GM21367 (cell line): ENCODE measurements at regions not wholly inside any gene's neighbourhood (a gene's known extent, or its start where the extent isn't known, plus 50 kb on each side); places are given as distances from the start of the nearest gene placed in this dataset.

Experiments
- ATAC-seq: cut with Tn5 transposase; IDR thresholded peaks from one replicate; pipeline ENCODE4 v1.9.1; 2021; ENCODE audit not compliant: unreplicated experiment

- ATAC-seq: no peak
Observed at GRCh38 chr13:30108216-30108912, 199.0 kb downstream of the KATNAL1 start.

GRCh38 chr13:30107521-30108136 is 199.7 kb downstream of the KATNAL1 start:
- ATAC-seq: no peak

GRCh38 chr13:30107121-30107520 is 200.2 kb downstream of the KATNAL1 start:
- ATAC-seq: no peak

- no peak for ATAC-seq
Observed at GRCh38 chr13:30105381-30105780, 202.0 kb downstream of the KATNAL1 start.

GRCh38 chr13:30103161-30103840 is 204.1 kb downstream of the KATNAL1 start:
- no peak for ATAC-seq

GRCh38 chr13:30100226-30100625 is 207.1 kb downstream of the KATNAL1 start:
- no peak for ATAC-seq

- ATAC-seq: no peak
Observed at GRCh38 chr13:30097701-30098100, 209.7 kb downstream of the KATNAL1 start.

GRCh38 chr13:30097089-30097488 is 210.3 kb downstream of the KATNAL1 start:
- ATAC-seq: no peak

- no peak for ATAC-seq
Observed at GRCh38 chr13:30094015-30094414, 213.3 kb downstream of the KATNAL1 start.

- no peak for ATAC-seq
Observed at GRCh38 chr13:30093236-30093635, 214.1 kb downstream of the KATNAL1 start.

GRCh38 chr13:30091691-30092090 is 215.7 kb downstream of the KATNAL1 start:
- ATAC-seq: no peak

GRCh38 chr13:30091035-30091434 is 216.3 kb downstream of the KATNAL1 start:
- no peak for ATAC-seq

GRCh38 chr13:30088312-30088855 is 219.0 kb downstream of the KATNAL1 start:
- ATAC-seq: no peak

- no peak for ATAC-seq
Observed at GRCh38 chr13:30085087-30085486, 222.3 kb downstream of the KATNAL1 start.

GRCh38 chr13:30082391-30082790 is 225.0 kb downstream of the KATNAL1 start:
- no peak for ATAC-seq

- no peak for ATAC-seq
Observed at GRCh38 chr13:30081331-30081730, 226.0 kb downstream of the KATNAL1 start.

- ATAC-seq: no peak
Observed at GRCh38 chr13:30079501-30079900, 227.8 kb downstream of the KATNAL1 start.

GRCh38 chr13:30078059-30078458 is 227.6 kb upstream of the UBL3 start:
- no peak for ATAC-seq

- no peak for ATAC-seq
Observed at GRCh38 chr13:30077240-30077735, 226.9 kb upstream of the UBL3 start.

GRCh38 chr13:30074955-30075614 is 224.7 kb upstream of the UBL3 start:
- ATAC-seq: no peak

GRCh38 chr13:30074431-30074830 is 224.0 kb upstream of the UBL3 start:
- ATAC-seq: no peak
